CD14-positive monocyte (primary cell): ENCODE measurements at regions not wholly inside any gene's neighbourhood (a gene's known extent, or its start where the extent isn't known, plus 50 kb on each side); places are given as distances from the start of the nearest gene placed in this dataset.

ENCODE experiments used
- DNase-seq, 3 donors: peaks; one replicate each; pipeline ENCODE4 v3.0.0-alpha.2; 2011 to 2022
- H2AFZ ChIP-seq: 2 replicates; pipeline ENCODE4 v1.6.0; 2012; ENCODE audit warnings: mild to moderate bottlenecking, low read depth, low read length, inconsistent platforms; ENCODE audit not compliant: insufficient read depth, poor library complexity, severe bottlenecking
- H3K27ac ChIP-seq, 2 donors: 1 replicate in 1 of 2; 2 replicates in 1 of 2; pipeline ENCODE4 v1.5.1; 2012 to 2013; ENCODE audit warnings: low read length in 2 of 2, control low read depth in 1 of 2, inconsistent platforms in 1 of 2, low read depth in 1 of 2, mild to moderate bottlenecking in 1 of 2
- H3K27me3 ChIP-seq, 2 donors: one replicate each; pipeline versions ENCODE4 v1.6.0 to v1.6.1; 2011 to 2013; ENCODE audit warnings: low read length in 2 of 2; ENCODE audit not compliant: control insufficient read depth in 2 of 2, insufficient read depth in 2 of 2
- H3K36me3 ChIP-seq, 2 donors: replicated peaks in 1 of 2; 1 replicate in 1 of 2; 2 replicates in 1 of 2; pipeline versions ENCODE4 v1.5.1 to v1.6.1; 2012 to 2013; ENCODE audit warnings: low read length in 2 of 2, control low read depth in 1 of 2, inconsistent platforms in 1 of 2, mild to moderate bottlenecking in 1 of 2; ENCODE audit not compliant: insufficient read depth in 2 of 2, control insufficient read depth in 1 of 2
- H3K4me1 ChIP-seq, 2 donors: 1 replicate in 1 of 2; 2 replicates in 1 of 2; pipeline versions ENCODE4 v1.5.1 to v1.6.1; 2012 to 2013; ENCODE audit warnings: low read length in 2 of 2, control low read depth in 1 of 2, inconsistent platforms in 1 of 2, mild to moderate bottlenecking in 1 of 2, moderate library complexity in 1 of 2; ENCODE audit not compliant: insufficient read depth in 2 of 2, control insufficient read depth in 1 of 2
- H3K4me2 ChIP-seq: replicated peaks from 2 replicates; pipeline ENCODE3; 2012; ENCODE audit warnings: low read length, moderate library complexity, mild to moderate bottlenecking; ENCODE audit not compliant: poor library complexity, severe bottlenecking; ENCODE audit errors: extremely low read depth
- H3K4me3 ChIP-seq, 3 experiments: fragments of 200-600 bp in 1 of 3; sonication (generic) in 1 of 3; replicated peaks in 1 of 3; 1 replicate in 2 of 3; 2 replicates in 1 of 3; pipeline ENCODE4 v1.5.1; 2011 to 2013; ENCODE audit warnings: low read length in 3 of 3, mild to moderate bottlenecking in 3 of 3, control low read depth in 2 of 3, low read depth in 2 of 3, inconsistent platforms in 1 of 3, moderate library complexity in 1 of 3
- H3K79me2 ChIP-seq: 2 replicates; pipeline ENCODE4 v1.6.0; 2012; ENCODE audit warnings: mild to moderate bottlenecking, control low read depth, inconsistent platforms, low read length, moderate library complexity; ENCODE audit not compliant: insufficient read depth
- H3K9ac ChIP-seq: 2 replicates; pipeline ENCODE4 v1.6.0; 2017; ENCODE audit warnings: low read length, mild to moderate bottlenecking; ENCODE audit not compliant: insufficient read depth, poor library complexity, severe bottlenecking
- H3K9me3 ChIP-seq, 2 donors: replicated peaks in 1 of 2; 1 replicate in 1 of 2; 2 replicates in 1 of 2; pipeline versions ENCODE4 v1.5.1 to v1.6.1; 2012 to 2013; ENCODE audit warnings: low read length in 2 of 2, control low read depth in 1 of 2; ENCODE audit not compliant: control insufficient read depth in 1 of 2, insufficient read depth in 1 of 2
- H4K20me1 ChIP-seq: 2 replicates; pipeline ENCODE4 v1.6.0; 2012; ENCODE audit warnings: mild to moderate bottlenecking, low read length, control low read depth, moderate library complexity; ENCODE audit not compliant: insufficient read depth
- H3K27ac Mint-ChIP-seq, 7 donors: one replicate each; pipeline ENCODE4 v1.8.0; 2020; ENCODE audit warnings: mild to moderate bottlenecking in 7 of 7, mixed read lengths in 7 of 7, moderate library complexity in 6 of 7, inconsistent platforms in 2 of 7
- H3K27me3 Mint-ChIP-seq, 3 donors: one replicate each; pipeline ENCODE4 v1.8.0; 2021 to 2022; ENCODE audit warnings: low read depth in 3 of 3, mild to moderate bottlenecking in 3 of 3, mixed read lengths in 3 of 3, moderate library complexity in 3 of 3, inconsistent platforms in 1 of 3
- H3K36me3 Mint-ChIP-seq, 2 donors: one replicate each; pipeline ENCODE4 v1.8.0; 2020; ENCODE audit warnings: mixed read lengths in 2 of 2, inconsistent platforms in 1 of 2, mild to moderate bottlenecking in 1 of 2
- H3K4me1 Mint-ChIP-seq: one replicate; pipeline ENCODE4 v1.8.0; 2020; ENCODE audit warnings: mild to moderate bottlenecking, mixed read lengths
- H3K4me3 Mint-ChIP-seq, 2 donors: one replicate each; pipeline ENCODE4 v1.8.0; 2020; ENCODE audit warnings: mild to moderate bottlenecking in 2 of 2, mixed read lengths in 2 of 2, moderate library complexity in 1 of 2
- H3K9me3 Mint-ChIP-seq, 7 donors: one replicate each; pipeline ENCODE4 v1.8.0; 2020 to 2022; ENCODE audit warnings: mixed read lengths in 7 of 7, mild to moderate bottlenecking in 6 of 7, moderate library complexity in 6 of 7, inconsistent platforms in 2 of 7
- CTCF ChIP-seq: fragments of 200-600 bp; IDR thresholded peaks from one replicate; pipeline ENCODE4 v1.8.0; 2022; ENCODE audit warnings: antibody characterized with exemption, mild to moderate bottlenecking
- WGBS: methylation state at CpG from one replicate; pipeline ENCODE4 v1.1.5; 2013; ENCODE audit warnings: missing lambda C conversion rate; ENCODE audit not compliant: insufficient coverage; 5-methylcytosine and 5-hydroxymethylcytosine counted together
- intact Hi-C, 2 donors: fragments of 100-400 bp; cut with micrococcal nuclease; formaldehyde crosslinking; loops; one replicate each; pipeline versions ENCODE4 v1.15.0 to v1.15.1; 2023

GRCh38 chr2:176501617-176502016 is 232.4 kb downstream of the MTX2 start:
- Mint-ChIP-seq H3K27me3 (peaks cover 17 to 44% (median 18%) of the 10 kb centered on the region in 3 donors), H3K4me3 (no peak overlapping the region), H3K4me1 (peaks cover 3% of the 10 kb centered on the region), H3K36me3 (no peaks in the 10 kb centered on the region), H3K27ac (no peak overlapping the region), H3K9me3 (peaks cover 0 to 2% (median 0%) of the 10 kb centered on the region in 7 donors)
- Histone ChIP-seq H3K4me3 (no peak overlapping the region), H3K36me3 (no peaks in the 10 kb centered on the region), H3K9me3 (no peaks in the 10 kb centered on the region), H3K27me3 (peaks cover 21 to 33% of the 10 kb centered on the region in 2 donors), H2AFZ (no peak overlapping the region), H3K27ac (no peak overlapping the region), H3K4me2 (no peak overlapping the region), H3K4me1 (no peaks in the 10 kb centered on the region), H3K9ac (no peak overlapping the region), H3K79me2 (no peaks in the 10 kb centered on the region), H4K20me1 (no peaks in the 10 kb centered on the region)
- intact Hi-C loops = no loop called here
- no peak for DNase-seq
- 94% methylated on average over 2 of the region's 3 CpGs for WGBS
- no peak for TF ChIP-seq CTCF

GRCh38 chr2:176502619-176503018 is 233.4 kb downstream of the MTX2 start:
- H3K27me3 ChIP-seq = peaks cover 21 to 31% of the 10 kb centered on the region in 2 donors
- no peak overlapping the region for H3K27ac ChIP-seq
- Mint-ChIP-seq H3K4me1 (no peaks in the 10 kb centered on the region), H3K27me3 (peaks cover 18 to 42% (median 22%) of the 10 kb centered on the region in 3 donors), H3K36me3 (no peaks in the 10 kb centered on the region), H3K9me3 (peaks cover 0 to 2% (median 0%) of the 10 kb centered on the region in 7 donors), H3K4me3 (no peak overlapping the region), H3K27ac (no peak overlapping the region)
- intact Hi-C loops = no loop called here
- H3K9me3 ChIP-seq = no peaks in the 10 kb centered on the region
- no peak for TF ChIP-seq CTCF
- no peaks in the 10 kb centered on the region for H3K36me3 ChIP-seq
- no peak for DNase-seq
- no peak overlapping the region for H3K4me2 ChIP-seq
- H3K79me2 ChIP-seq = no peaks in the 10 kb centered on the region
- H3K4me3 ChIP-seq = no peak overlapping the region
- H4K20me1 ChIP-seq = no peaks in the 10 kb centered on the region
- no peak overlapping the region for H3K9ac ChIP-seq
- H2AFZ ChIP-seq = no peak overlapping the region
- no peaks in the 10 kb centered on the region for H3K4me1 ChIP-seq
